HS-5 (cell line): ENCODE measurements at regions not wholly inside any gene's neighbourhood (a gene's known extent, or its start where the extent isn't known, plus 50 kb on each side); places are given as distances from the start of the nearest gene placed in this dataset.

Experiments used
- DNase-seq: peaks from one replicate; pipeline ENCODE4 v3.0.0-alpha.2; 2012; ENCODE audit warnings: low read depth

- no peak for DNase-seq
Measured at GRCh38 chr16:35506898-35507194, 2047.4 kb downstream of the TP53TG3F start.

GRCh38 chr16:35510701-35511100 lies 2051.3 kb downstream of the TP53TG3F start:
- DNase-seq, result no peak

GRCh38 chr16:35516551-35516950 lies 2057.1 kb downstream of the TP53TG3F start:
- DNase-seq, result no peak

- no peak for DNase-seq
Measured at GRCh38 chr16:35516971-35517370, 2057.6 kb downstream of the TP53TG3F start.

GRCh38 chr16:35523991-35524390 lies 2064.6 kb downstream of the TP53TG3F start:
- DNase-seq, result no peak

GRCh38 chr16:35525979-35526590 lies 2066.7 kb downstream of the TP53TG3F start:
- DNase-seq, result no peak

- no peak for DNase-seq
Measured at GRCh38 chr16:35532576-35532975, 2073.2 kb downstream of the TP53TG3F start.

GRCh38 chr16:35533683-35534082 lies 2074.3 kb downstream of the TP53TG3F start:
- no peak for DNase-seq

- DNase-seq, result no peak
Measured at GRCh38 chr16:35543486-35543885, 2084.1 kb downstream of the TP53TG3F start.

- no peak for DNase-seq
Measured at GRCh38 chr16:35552763-35553162, 2093.4 kb downstream of the TP53TG3F start.

- DNase-seq, result no peak
Measured at GRCh38 chr16:35557731-35558130, 2098.3 kb downstream of the TP53TG3F start.

- DNase-seq, result no peak
Measured at GRCh38 chr16:35559911-35560636, 2100.7 kb downstream of the TP53TG3F start.

- DNase-seq, result no peak
Measured at GRCh38 chr16:35560637-35560984, 2101.2 kb downstream of the TP53TG3F start.

GRCh38 chr16:35561346-35561745 lies 2101.9 kb downstream of the TP53TG3F start:
- DNase-seq, result no peak

- no peak for DNase-seq
Measured at GRCh38 chr16:35562471-35562870, 2103.1 kb downstream of the TP53TG3F start.

- no peak for DNase-seq
Measured at GRCh38 chr16:35562919-35563318, 2103.5 kb downstream of the TP53TG3F start.

GRCh38 chr16:35564148-35564547 lies 2104.7 kb downstream of the TP53TG3F start:
- no peak for DNase-seq

- no peak for DNase-seq
Measured at GRCh38 chr16:35564889-35565288, 2105.5 kb downstream of the TP53TG3F start.

- no peak for DNase-seq
Measured at GRCh38 chr16:35565626-35566025, 2106.2 kb downstream of the TP53TG3F start.

GRCh38 chr16:35569413-35569812 lies 2110.0 kb downstream of the TP53TG3F start:
- DNase-seq, result no peak

GRCh38 chr16:35570946-35571345 lies 2111.5 kb downstream of the TP53TG3F start:
- no peak for DNase-seq

GRCh38 chr16:35572186-35572585 lies 2112.8 kb downstream of the TP53TG3F start:
- no peak for DNase-seq

- DNase-seq, result no peak
Measured at GRCh38 chr16:35573407-35573806, 2114.0 kb downstream of the TP53TG3F start.

GRCh38 chr16:35574011-35574410 lies 2114.6 kb downstream of the TP53TG3F start:
- no peak for DNase-seq
